ENCODE measurements at regions not wholly inside any gene's neighbourhood (a gene's known extent, or its start where the extent isn't known, plus 50 kb on each side); places are given as distances from the start of the nearest gene placed in this dataset.

DNA sequence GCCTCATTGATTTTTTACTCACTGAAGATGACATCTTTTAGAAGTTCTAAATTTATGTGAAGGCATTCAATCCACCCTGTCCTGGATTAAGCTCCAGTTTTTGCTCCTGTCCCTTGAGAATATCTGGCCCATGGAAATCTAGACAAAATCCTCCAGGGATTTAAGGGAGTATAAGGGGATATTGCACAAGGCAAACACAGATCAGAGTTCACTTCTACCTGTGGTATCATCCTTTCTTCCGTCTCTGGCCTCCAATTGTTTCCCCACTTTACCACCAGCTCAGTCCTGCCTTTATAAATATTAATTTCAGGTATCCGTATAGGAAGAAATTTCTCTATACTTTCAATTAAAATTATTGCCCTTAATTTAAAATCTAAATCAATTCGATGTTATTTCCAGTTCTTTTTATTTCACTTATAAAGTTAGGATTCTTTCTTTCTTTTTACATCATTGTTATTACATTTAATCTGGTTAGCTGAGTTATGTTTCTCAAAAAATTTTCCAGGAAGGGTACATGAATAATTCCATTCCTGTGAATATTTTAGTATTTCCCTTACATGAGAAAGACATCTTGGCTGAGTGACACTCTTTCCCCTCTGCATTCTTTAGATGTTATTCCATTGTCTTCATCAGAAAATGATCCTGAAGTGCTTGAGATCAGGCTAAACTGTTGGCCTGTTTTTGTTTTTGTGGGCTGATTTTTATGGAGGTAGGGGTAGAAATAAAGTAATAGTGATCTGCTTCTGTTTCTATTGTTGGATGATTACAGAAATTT lies 194.3 kb upstream of the MAP3K1 start:
- no peak overlapping the region for H3K27ac Mint-ChIP-seq
- peaks cover 11% of the 10 kb centered on the region for H3K4me1 Mint-ChIP-seq (ENCODE audit: low read depth)
- H3K36me3 Mint-ChIP-seq (ENCODE audit: low read depth) = peaks cover 2% of the 10 kb centered on the region
- no peaks in the 10 kb centered on the region for H3K27me3 Mint-ChIP-seq
- DNase-seq = no peak
- peaks cover 20% of the 10 kb centered on the region for H3K9me3 Mint-ChIP-seq
- no peak overlapping the region for H3K4me3 Mint-ChIP-seq

DNA sequence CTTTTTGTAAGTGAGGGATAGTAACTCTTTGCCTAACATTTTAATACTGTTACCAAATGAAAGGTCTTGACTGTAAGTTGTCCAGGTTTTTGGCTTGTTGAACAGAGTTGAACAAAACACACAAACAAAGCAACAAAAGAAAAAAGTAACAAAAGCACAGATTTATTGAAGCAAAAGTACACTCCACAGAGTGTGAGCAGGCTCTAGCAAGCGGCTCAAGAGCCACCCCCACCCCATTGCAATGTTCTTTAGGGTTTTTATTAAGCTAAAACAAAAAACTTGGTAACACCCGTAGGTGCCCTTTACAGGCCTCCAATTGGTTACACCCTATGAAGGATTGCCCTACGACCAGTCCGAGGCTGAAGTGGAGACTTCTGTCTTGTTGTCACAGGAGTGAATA lies 197.4 kb upstream of the MAP3K1 start:
- Mint-ChIP-seq H3K27me3 (no peaks in the 10 kb centered on the region), H3K4me3 (no peak overlapping the region), H3K4me1 (ENCODE audit: low read depth) (peaks cover 41% of the 10 kb centered on the region), H3K36me3 (ENCODE audit: low read depth) (peaks cover 2% of the 10 kb centered on the region), H3K9me3 (peaks cover 20% of the 10 kb centered on the region), H3K27ac (no peak overlapping the region)
- no peak for DNase-seq

DNA sequence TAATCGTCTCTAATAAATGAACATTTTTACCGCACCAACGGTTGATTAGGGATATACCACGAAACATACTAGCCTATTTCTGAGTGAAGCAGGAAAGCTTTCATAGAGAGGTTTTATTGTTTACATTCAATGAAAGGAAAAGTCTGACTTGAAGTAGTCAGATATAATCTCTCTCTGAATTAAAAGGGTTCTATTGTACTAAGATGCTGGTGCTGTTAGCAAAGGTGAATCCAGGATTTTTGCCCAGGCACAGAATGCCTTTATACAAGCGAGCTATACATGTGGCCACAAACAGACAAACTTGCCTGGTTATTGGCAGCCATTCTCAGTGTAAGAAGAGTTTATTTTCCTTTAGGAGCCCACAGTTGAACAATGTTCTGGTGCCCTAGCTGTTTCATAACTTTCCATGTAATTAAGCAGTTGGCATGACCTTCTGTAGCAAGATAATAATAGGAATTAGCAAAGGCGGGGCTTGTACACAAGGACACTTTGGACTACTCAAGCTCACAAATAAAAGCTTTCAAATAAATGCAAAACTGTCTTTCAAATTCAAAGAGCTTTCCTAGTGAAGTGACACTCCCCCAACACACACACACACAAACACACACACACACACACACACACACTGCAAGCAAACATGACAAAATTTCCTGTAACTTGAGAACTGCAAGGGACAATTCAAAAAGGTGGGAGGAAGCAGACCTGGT lies 198.7 kb upstream of the MAP3K1 start:
- no peak for DNase-seq
- Mint-ChIP-seq H3K4me1 (ENCODE audit: low read depth) (peaks cover 53% of the 10 kb centered on the region), H3K4me3 (no peak overlapping the region), H3K9me3 (peaks cover 20% of the 10 kb centered on the region), H3K27me3 (no peaks in the 10 kb centered on the region), H3K36me3 (ENCODE audit: low read depth) (peaks cover 5% of the 10 kb centered on the region), H3K27ac (no peak overlapping the region)

DNA sequence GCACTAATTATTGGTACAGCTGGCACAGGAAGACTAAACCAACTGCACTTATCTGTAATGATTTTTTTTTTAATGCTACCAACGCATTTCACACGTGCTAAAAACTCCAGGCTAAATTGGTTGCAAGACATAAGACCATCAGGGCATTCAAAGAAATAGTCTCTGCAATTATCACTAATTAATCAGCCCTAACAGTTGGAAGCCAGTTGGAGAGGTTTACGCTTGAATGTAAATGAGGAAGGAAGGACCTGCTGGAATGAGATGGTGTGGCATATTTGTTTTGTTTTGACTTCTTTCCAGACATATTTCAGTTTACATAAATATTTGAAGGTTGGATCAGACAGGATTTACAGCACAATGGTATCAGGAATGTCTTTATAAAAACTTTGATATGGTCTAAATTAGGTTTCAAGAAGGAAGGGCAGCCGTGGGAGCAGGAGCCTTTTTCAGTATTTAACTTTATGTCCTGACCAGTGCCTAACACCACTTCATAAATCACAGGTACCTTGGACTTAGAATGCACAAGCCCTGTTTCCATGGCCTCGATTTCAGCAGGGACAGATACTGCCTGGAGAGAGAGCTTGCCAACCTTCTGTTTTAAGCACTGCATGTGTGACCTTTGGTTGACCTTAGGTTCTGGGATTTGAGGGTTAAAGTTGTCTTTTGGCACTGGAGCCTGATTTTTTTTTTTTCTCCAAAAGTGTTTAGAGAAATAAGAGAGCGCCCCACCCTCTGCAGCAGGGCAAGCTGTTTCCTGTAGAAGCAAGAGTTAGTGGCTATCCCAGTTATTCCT lies 199.8 kb upstream of the MAP3K1 start:
- Mint-ChIP-seq H3K4me3 (no peak overlapping the region), H3K36me3 (ENCODE audit: low read depth) (peaks cover 15% of the 10 kb centered on the region), H3K27me3 (no peaks in the 10 kb centered on the region), H3K4me1 (ENCODE audit: low read depth) (peaks cover 63% of the 10 kb centered on the region), H3K9me3 (peaks cover 22% of the 10 kb centered on the region), H3K27ac (no peak overlapping the region)
- no peak for DNase-seq

DNA sequence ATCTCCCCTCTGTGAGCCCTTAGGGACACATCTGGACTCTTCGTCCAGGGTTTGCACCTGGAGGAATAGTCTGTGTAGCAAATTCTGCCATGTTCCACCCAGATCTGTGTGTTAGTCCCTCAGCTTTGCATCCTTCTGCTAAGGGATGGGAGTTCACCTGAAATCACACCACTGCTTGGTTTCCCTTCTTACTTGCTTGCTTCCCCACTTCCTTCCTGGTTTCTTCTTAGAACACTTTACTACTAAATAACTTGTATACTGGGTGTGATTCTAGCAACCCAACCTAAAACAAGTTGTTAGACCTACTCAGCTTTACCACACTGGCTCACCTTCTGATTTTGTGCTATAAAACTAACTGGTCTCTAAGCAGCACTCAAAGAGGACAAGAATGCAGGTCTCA lies 202.6 kb upstream of the MAP3K1 start:
- H3K4me1 Mint-ChIP-seq (ENCODE audit: low read depth) = peaks cover 81% of the 10 kb centered on the region
- peaks cover 19% of the 10 kb centered on the region for H3K9me3 Mint-ChIP-seq
- no peak overlapping the region for H3K4me3 Mint-ChIP-seq
- H3K27me3 Mint-ChIP-seq = no peaks in the 10 kb centered on the region
- no peak for DNase-seq
- H3K36me3 Mint-ChIP-seq (ENCODE audit: low read depth) = peaks cover 16% of the 10 kb centered on the region
- peak overlapping the region; percentile 24 for H3K27ac Mint-ChIP-seq

DNA sequence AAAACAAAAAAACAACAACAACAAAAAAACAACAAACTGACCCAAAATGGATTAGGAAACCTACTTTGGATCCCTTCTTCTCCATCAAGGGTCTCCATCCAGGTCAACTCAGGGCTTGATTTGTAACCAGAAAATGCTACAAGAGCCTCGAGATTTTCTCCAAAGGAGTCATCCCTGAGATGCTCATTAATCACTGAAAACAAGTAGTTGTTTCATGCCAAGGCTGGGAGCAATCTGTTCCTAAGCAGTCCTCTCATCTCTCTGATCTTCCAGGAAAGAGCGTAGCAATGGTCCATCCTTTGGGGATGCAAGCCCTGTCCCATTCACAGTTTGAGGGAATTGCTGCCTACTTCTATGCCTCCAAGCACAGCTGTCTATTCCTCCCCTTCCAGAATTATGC lies 203.0 kb upstream of the MAP3K1 start:
- H3K9me3 Mint-ChIP-seq = peaks cover 16% of the 10 kb centered on the region
- peaks cover 16% of the 10 kb centered on the region for H3K36me3 Mint-ChIP-seq (ENCODE audit: low read depth)
- no peak for DNase-seq
- no peaks in the 10 kb centered on the region for H3K27me3 Mint-ChIP-seq
- H3K4me3 Mint-ChIP-seq = no peak overlapping the region
- H3K27ac Mint-ChIP-seq = peak overlapping the region; percentile 24
- H3K4me1 Mint-ChIP-seq (ENCODE audit: low read depth) = peaks cover 85% of the 10 kb centered on the region

DNA sequence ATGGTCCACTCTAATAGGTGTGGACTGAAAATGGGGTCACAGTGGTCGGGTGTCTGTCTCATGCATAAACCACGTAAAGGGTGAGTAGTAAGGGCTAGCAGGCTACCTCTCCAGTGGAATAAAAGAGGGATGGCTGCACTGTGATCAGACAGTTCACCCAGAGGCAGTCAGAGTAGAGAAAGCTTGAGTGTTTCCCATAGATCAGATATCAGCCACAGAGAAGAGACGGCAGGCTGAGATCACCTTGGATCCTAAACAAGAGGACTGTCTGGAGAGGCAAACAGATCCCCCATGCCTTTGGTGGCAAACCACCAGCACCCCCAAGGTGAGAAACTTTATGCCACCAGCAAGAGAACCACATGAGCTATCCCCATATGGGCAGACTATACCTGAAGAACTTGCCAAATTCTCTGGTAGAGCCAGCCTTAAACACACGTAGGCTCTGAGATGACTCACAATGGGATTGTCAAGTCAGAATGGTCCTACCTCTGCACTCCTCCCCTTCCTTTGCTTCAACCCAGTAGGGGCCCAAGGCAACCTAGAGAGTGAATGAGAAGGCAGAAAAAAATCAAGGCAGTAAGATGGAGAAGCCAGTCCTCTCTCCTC lies 205.2 kb upstream of the MAP3K1 start:
- peak overlapping the region; percentile 72 for H3K27ac Mint-ChIP-seq
- DNase-seq = peak; percentile 53
- H3K4me3 Mint-ChIP-seq = no peak overlapping the region
- H3K4me1 Mint-ChIP-seq (ENCODE audit: low read depth) = peaks cover 76% of the 10 kb centered on the region
- peaks cover 16% of the 10 kb centered on the region for H3K36me3 Mint-ChIP-seq (ENCODE audit: low read depth)
- no peaks in the 10 kb centered on the region for H3K27me3 Mint-ChIP-seq
- peaks cover 15% of the 10 kb centered on the region for H3K9me3 Mint-ChIP-seq

DNA sequence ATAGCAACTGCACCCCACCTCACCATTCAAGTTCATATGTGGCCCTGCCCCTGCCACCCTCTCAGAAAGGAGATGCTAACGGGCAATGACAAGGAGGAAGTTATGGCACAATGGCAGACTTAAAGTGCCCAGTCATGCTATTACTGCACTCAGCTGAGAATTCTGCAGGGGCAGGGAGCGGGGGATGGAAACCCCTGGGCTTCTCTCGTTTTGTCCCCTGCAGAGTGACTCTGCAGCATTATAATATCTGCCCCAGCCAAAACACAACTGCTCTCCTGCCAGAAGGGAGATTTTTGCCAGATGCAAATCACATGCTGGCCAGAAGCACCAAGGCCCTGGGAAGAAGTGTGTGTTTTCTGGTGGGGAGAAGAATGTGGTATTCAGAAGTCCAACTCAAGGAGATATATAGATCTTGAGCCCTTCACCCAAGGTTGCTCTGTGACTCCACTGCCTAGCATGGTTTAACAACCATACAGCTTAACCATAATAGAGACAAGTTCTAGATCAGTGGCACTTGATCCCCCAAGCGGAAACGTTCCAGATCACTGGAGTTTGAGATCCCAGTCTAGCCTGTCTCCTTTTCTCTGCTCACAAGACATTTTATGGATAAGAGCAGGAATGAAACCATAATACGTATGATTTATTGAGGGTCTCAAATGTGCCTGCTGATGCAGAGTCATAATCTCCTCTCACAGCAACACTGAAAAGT lies 207.0 kb upstream of the MAP3K1 start:
- no peak overlapping the region for H3K27ac Mint-ChIP-seq
- H3K4me3 Mint-ChIP-seq = no peak overlapping the region
- no peak for DNase-seq
- H3K4me1 Mint-ChIP-seq (ENCODE audit: low read depth) = peaks cover 57% of the 10 kb centered on the region
- H3K9me3 Mint-ChIP-seq = peaks cover 15% of the 10 kb centered on the region
- H3K27me3 Mint-ChIP-seq = no peaks in the 10 kb centered on the region
- H3K36me3 Mint-ChIP-seq (ENCODE audit: low read depth) = peaks cover 16% of the 10 kb centered on the region

DNA sequence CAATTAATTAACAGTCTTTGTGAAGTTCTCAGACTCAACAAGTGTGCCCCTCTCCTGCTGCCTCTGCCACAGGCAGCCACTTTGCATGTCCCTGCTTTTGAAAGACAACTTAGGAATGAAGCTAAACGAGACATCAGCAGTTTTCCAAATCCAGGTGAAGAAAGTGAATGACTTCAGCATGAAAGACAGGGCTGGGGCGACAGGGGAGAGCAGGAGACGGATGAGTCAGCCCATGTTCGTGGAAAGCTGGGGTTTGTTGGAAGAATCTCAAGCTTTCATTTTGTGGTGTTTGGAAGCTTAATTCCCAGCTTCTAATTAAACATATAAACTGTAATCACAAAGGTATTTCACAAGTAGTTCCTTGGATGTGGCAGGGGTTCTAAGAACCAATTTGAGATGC lies 207.8 kb upstream of the MAP3K1 start:
- no peak for DNase-seq
- Mint-ChIP-seq H3K4me3 (no peak overlapping the region), H3K27me3 (no peaks in the 10 kb centered on the region), H3K9me3 (peaks cover 15% of the 10 kb centered on the region), H3K4me1 (ENCODE audit: low read depth) (peaks cover 56% of the 10 kb centered on the region), H3K27ac (no peak overlapping the region), H3K36me3 (ENCODE audit: low read depth) (peaks cover 16% of the 10 kb centered on the region)

DNA sequence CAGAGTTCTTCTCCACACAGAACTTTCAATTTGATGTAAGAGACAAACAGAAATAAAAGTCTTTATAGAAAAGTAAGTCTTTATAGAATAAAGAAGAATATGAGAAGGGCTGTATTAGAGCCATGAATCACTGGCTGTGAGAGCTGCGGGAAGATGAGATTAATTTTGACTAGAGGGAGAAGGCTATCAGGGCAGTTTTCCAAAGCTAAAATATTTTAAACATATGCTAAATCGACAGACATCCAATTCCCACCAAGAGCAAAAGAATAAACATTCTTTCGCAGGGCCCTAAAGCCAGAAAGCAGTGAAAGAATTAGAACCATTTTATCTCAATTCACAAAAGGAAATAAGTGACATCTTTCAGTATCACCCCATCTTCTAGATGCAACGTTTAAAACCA lies 208.3 kb upstream of the MAP3K1 start:
- Mint-ChIP-seq H3K36me3 (ENCODE audit: low read depth) (peaks cover 16% of the 10 kb centered on the region), H3K4me3 (no peak overlapping the region), H3K4me1 (ENCODE audit: low read depth) (peaks cover 53% of the 10 kb centered on the region), H3K27ac (no peak overlapping the region), H3K27me3 (no peaks in the 10 kb centered on the region), H3K9me3 (peaks cover 15% of the 10 kb centered on the region)
- DNase-seq = no peak

DNA sequence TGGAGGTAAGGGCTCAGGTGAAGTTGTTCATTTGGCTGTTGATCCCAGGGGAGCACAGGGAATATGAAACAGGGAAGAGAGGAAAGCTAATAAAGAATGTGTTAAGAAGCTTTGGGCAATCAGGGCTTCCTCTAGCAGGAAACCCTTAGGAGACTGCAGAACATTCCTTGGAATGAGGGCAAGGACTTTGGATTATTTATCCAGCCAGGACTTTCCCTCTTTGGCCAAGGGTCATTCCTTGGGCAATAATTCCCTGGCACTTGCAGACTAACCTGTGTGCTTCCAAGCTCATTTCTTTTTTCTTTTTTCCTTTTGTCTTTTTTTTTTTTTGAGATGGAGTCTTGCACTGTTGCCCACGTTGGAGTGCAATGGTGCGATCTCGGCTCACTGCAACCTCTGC lies 209.2 kb upstream of the MAP3K1 start:
- Mint-ChIP-seq H3K9me3 (peaks cover 8% of the 10 kb centered on the region), H3K27ac (no peak overlapping the region), H3K4me1 (ENCODE audit: low read depth) (peaks cover 47% of the 10 kb centered on the region), H3K4me3 (no peak overlapping the region), H3K36me3 (ENCODE audit: low read depth) (peaks cover 9% of the 10 kb centered on the region), H3K27me3 (no peaks in the 10 kb centered on the region)
- DNase-seq = no peak

DNA sequence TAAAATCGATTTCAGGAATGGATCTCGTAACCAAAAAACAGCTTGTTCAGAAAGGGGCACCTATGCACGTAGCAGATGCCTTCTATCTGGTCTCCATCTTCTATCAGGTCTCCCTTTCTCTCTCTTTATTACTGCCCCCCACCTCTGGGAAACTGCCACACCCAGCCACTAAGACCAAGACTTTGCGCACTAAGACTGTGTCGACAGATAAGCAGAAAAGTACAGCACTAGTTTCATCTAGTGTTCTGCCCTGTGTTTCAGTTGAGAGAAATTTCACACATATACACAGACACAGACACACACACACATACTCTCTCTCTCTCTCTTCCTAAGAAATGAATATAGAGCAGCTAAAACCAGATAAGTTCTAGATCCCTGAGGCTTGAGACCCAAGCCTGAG lies 210.1 kb upstream of the MAP3K1 start:
- H3K9me3 Mint-ChIP-seq = no peaks in the 10 kb centered on the region
- H3K36me3 Mint-ChIP-seq (ENCODE audit: low read depth) = no peaks in the 10 kb centered on the region
- peaks cover 38% of the 10 kb centered on the region for H3K4me1 Mint-ChIP-seq (ENCODE audit: low read depth)
- no peak overlapping the region for H3K27ac Mint-ChIP-seq
- no peak for DNase-seq
- H3K27me3 Mint-ChIP-seq = no peaks in the 10 kb centered on the region
- no peak overlapping the region for H3K4me3 Mint-ChIP-seq

DNA sequence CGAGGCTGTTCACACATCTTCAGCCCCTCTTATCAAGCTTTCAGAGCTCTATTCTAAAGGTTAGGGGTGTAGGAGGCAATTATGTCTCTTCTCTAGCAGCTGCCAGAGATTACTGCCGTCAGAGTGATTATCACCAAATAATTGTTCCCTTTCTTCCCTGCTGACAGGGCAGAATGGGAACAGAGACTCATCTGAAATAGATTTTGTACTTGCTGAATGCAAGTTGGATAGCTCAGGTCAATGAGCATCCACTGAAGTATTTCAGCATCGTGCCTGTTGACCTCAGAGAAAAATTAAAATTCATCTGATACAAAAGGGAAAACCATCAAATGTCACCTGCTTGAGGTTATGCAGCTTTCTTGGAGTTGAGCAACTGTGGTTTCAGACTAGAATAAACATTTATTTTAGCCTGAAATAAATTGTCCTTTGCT lies 213.7 kb upstream of the MAP3K1 start:
- Mint-ChIP-seq H3K27me3 (no peaks in the 10 kb centered on the region), H3K27ac (no peak overlapping the region), H3K36me3 (ENCODE audit: low read depth) (no peaks in the 10 kb centered on the region), H3K4me3 (no peak overlapping the region), H3K9me3 (no peaks in the 10 kb centered on the region), H3K4me1 (ENCODE audit: low read depth) (peaks cover 22% of the 10 kb centered on the region)
- no peak for DNase-seq

DNA sequence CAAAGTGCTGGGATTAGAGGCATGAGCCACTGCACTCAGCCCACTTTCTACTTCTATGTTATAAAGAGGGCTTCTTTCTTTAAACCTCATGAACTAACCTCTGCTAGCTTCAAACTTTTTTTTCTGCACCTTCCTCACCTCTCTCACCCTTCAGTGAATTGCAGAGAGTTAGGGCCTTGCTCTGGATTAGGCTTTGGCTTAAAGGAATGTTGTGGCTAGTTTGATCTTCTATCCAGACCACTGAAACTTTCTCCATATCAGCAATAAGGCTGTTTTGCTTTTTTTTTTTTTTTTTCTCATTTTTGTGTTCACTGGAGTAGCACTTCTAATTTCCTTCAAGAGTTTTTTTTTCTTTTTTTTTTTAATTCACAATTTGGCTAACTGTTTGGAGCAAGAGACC lies 216.4 kb upstream of the MAP3K1 start:
- DNase-seq = no peak
- Mint-ChIP-seq H3K9me3 (no peaks in the 10 kb centered on the region), H3K27me3 (no peaks in the 10 kb centered on the region), H3K4me1 (ENCODE audit: low read depth) (peaks cover 20% of the 10 kb centered on the region), H3K27ac (peak overlapping the region; percentile 26), H3K36me3 (ENCODE audit: low read depth) (no peaks in the 10 kb centered on the region), H3K4me3 (no peak overlapping the region)
